GM21526 (cell line): ENCODE measurements at regions not wholly inside any gene's neighbourhood (a gene's known extent, or its start where the extent isn't known, plus 50 kb on each side); places are given as distances from the start of the nearest gene placed in this dataset.
"Not testable (repeated sequence)": the region's sequence is repeated elsewhere in the genome, so short reads cannot be mapped to it uniquely, and the experiment has no call there.

Source experiments
- ATAC-seq: cut with Tn5 transposase; IDR thresholded peaks from one replicate; pipeline ENCODE4 v1.9.1; 2021; ENCODE audit warnings: moderate library complexity; ENCODE audit not compliant: unreplicated experiment, low FRiP score

- ATAC-seq: no peak
These were observed 151.7 kb upstream of the PROK2 start for GRCh38 chr3:71936681-71937080.

DNA sequence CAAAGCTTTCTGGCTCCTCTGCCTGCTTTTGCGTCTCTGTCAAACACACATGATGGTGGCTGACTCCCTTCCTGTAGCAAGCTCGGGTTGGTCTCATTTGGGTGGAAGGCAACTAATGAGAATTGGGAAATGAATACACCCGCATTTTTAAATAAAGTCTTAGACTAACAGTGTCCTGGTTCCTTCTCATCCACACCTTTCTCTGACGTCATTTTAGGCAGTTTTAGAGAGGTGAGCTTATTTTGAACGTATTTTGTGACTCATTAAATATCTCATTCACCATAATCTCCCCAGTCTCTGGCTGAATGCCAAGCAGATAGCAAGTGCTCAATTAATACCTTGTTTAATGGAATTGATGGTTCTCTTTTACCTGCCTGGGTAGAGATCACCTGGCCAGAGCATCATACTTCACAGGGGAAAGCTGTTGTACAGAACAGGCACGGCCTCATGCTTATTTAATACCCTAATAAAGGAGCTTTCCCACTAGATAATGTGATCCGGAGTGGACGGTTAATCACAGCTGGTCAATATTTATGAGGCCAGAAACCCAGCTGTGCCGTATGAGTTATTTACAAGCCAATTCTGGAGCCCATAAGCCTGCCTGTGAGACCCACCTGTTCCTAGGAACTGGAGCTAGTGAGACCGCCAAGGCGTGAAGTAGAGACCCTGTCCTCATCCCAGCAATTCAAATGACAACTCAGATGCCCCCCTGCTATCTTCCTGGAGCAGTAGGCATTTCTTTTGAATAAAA is 149.7 kb upstream of the PROK2 start:
- ATAC-seq: no peak

GRCh38 chr3:71931922-71932321 is 147.0 kb upstream of the PROK2 start:
- no peak for ATAC-seq

DNA sequence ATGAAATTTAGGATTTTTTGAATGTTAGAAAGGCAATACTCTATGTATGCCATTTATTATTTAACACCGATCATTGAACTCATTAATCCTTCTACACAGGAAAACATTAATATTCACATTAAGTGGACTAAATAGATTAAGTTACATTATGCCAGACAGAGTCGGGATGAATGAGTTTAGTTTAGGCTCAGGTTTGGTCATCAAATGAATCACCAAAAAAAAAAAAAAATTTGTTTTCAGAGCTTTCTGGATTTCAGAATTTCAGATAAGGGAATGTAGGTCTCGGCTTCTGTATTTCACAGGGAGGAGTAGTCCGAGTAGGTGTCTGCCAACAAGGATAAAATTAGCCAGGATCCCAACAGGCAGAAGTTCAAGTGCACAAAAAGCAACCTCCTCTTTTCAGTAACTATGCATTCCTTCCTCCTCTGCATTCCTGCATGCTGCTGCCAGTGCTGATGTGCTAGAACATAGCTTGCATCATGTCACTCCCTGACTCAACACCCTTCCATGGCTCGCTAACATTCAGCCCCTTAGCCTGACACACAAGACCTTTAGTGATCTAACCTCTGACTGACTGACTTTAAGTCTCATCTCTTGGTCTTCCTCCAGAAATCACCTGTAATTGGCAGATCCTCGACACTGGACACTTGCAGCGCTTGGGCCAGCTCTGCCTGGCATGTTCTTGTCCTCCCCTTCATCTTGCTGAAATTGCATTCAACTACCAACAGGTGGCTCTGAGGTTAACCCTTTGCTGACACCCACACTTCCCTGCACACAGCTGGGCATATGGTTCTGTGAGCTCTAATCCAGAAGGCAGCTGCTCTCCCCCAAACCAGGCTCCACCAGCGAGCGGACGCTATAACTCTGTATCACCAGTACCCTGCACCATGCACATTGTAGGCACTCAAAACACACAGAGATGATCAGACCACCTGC is 145.4 kb upstream of the PROK2 start:
- no peak for ATAC-seq

GRCh38 chr3:71928212-71928611 is 143.3 kb upstream of the PROK2 start:
- no peak for ATAC-seq

DNA sequence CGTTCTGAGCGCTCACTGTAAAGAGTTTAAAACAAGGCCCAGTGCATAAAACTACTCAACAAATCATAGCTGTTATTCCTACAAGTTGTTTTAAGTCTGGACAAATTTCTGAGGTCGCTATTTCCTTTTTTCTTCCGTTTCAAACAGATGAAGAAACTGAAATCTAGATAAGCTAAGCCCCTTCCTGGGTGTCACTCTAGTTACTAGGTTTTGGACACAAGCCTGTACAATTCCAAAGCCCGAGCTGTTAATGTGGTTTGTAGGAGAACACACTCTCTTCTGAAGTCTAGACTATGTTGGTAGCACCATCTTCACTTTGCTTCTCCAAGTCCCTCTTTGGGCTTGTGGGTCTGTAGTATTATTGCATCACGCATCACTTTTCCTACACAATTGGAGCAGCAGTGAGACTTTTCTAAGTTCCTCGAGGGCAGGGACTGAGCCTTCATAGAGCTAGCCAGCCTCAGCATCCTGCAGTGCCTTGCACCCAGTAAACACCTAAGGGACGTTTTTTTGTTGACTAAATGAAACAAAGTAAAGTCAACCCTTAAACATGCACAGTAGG is 142.6 kb upstream of the PROK2 start:
- no peak for ATAC-seq

DNA sequence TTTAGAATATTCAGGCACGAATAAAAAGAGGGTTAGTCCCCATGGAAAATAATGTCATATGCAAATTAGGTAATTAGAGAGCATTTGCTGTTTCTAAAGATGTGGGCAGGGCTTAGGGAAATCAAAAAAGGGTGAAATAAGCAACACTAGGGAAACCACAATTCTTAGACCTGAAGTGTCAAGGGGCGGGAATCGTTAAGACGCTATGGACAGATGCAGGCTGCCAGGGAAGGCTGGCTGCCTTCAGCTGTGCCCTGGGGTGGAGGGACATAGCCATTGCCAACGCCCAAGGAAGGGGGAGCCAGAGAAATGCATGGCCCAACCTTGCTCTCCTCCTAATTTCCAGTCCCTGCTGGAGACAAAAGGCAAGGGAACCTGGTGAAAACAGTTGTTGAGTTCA is 141.7 kb upstream of the PROK2 start:
- ATAC-seq: no peak

DNA sequence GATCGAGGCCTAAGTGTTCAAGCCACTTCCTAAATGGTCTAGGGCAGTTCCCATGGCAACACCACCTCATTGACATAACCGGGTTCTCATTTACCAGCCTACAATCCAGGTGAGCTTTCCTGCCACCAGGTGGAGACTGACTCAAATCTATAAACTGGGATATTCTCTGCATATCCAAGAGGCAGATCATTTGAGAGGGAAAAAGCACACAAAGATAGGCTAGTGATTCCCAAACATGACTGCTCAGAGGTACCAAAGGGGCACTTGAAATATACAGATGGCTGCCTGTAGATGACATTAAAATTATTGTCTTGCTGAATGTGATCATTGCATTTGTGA is 141.3 kb upstream of the PROK2 start:
- no peak for ATAC-seq

DNA sequence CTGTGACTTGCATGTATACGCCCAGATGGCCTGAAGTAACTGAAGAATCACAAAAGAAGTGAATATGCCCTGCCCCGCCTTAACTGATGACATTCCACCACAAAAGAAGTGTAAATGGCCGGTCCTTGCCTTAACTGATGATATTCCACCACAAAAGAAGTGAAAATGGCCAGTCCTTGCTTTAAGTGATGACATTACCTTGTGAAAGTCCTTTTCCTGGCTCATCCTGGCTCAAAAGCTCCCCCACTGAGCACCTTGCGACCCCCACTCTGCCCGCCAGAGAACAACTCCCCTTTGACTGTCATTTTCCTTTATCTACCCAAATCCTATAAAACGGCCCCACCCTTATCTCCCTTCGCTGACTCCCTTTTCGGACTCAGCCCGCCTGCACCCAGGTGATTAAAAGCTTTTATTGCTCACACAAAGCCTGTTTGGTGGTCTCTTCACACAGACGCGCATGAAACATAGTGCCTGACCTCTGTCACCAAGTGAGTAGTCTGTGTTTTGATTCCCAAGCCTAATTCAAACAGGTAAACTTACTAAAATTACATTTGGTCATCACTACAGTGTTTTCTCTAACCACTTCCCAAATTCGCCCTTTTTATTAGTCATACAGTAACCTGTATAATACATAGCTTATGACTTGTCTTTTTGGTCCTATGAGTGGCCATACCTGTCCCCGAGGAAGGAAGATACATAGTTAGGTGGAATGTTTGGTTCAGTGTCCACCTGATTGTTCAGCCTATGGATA is 140.7 kb upstream of the PROK2 start:
- not testable (repeated sequence) for ATAC-seq

DNA sequence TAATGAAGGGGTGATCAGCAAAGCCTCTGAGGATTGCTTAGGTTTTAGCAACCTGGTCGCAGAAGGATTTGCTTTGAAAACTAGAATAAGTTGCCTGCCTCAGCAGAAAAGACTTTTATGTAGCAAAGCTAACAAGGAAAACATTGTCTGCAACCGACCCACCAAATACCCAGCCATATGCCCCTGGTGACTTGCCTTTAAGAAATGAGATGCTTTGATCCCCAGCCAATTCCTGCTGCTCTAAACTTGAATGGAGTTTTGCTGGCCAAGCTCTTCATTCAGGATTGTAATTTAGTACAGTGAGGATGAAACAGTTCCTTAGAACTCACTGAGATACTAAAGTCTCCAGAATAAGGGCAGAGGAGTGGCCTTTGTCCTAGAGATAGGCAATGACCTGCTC is 139.8 kb upstream of the PROK2 start:
- no peak for ATAC-seq

GRCh38 chr3:71921036-71921435 is 136.1 kb upstream of the PROK2 start:
- no peak for ATAC-seq

DNA sequence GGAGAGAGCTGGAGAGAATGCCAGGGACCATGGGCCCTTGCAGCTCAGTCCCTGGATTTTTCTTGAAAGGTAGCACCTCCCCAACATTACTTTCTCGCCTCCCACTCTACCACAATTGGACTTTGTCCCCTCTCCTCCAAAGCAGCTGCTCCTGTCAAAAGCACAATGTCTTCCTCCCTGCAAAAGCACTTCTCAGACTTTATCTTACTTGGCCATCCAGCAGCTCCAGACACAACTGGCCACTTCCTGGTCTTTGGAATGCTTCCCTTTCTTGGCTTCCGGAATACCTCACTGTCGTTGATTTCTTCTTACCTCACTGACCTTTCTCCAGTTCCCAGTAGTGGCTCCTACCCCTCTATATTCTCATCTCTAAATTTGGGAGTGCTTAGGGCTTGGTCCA is 134.6 kb upstream of the PROK2 start:
- no peak for ATAC-seq

- ATAC-seq: no peak
These were observed 132.6 kb upstream of the PROK2 start for GRCh38 chr3:71917545-71917944.

DNA sequence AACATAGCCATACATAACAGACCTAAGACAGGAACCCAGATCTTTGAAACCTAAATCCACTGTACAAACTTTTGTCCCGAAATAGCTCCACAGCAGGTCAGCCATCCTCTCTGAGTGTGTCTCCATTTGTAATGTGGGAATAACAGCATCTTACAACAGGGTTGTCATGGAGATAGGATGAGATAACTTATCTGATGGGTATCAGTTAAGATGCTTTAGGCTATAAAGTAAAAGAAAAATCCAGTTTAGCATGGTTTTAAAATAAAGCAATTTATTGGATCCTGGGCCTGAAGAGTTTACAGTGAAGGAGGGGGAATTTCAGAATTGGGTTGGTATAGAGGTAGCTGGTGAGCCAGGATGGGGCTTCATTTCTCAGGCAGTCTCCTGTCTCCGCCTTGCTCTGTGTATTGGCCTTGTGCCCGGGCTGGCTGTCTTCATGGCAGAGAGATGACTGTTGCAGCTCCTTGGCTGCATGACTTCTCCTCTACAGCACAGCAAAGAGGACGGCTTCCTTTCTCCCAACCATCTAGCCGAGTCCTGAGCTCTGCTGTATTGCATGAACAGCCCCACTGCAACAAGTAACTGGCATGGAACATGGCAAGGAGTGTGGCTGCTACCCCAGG is 131.9 kb upstream of the PROK2 start:
- ATAC-seq: no peak

- no peak for ATAC-seq
These were observed 128.0 kb upstream of the PROK2 start for GRCh38 chr3:71912839-71913495.

DNA sequence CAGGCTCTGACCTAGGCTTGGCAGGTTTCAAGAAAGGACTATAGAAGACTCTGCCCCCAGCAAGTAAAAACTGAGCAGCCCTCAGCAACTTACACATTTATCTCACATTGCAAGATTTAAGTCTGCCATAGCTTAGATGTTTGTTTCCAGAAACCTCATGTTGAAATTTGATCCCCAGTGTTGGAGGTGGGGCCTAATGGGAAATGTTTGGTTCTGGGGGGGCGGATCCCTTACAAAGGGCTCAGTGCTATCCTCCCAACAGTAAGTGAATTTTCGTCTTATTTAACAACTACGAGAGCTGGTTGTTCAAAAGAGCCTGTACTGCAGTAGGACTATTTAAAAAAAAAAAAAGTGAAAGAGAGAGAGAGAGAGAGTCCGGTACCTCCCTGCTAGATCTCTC is 125.2 kb upstream of the PROK2 start:
- ATAC-seq: no peak

DNA sequence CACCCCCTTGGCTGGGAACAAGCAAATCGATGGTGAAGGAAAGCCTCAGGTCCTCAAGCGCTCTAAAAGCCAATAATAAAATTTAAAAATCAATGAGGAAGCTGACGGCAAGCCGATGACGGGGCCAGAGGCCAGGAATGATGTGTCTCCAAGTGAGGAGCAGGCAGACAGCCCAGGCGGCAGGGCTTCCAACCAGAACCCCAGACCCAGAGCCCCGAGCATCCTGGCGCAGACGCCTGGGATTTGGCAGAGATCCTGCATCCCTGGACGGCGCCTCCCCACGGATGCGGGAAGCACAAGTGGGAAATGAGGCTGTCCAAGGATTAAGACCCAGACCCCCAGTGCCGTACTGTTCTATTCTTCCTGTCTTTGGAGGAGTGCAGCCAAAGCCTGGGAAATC is 123.0 kb upstream of the PROK2 start:
- ATAC-seq: no peak

DNA sequence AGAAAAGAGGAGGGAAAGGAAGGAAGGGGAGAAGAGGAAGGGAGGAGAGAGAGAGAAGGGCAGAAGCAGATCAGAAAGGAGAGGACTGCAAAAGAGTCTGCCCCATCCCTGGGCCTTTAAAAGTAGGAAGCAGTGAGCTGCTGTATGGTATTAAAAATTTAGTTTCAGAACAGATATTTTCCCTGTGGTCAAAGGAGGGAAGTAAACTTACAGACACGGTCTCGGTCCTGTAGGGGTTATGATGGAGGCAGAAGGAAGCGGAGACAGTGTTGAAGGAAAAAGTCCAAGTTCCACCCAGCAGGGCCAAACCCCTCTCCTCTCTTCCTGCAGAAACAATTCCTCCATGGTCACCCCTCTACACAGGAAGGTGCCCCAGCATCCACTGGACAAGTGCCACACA is 122.0 kb upstream of the PROK2 start:
- ATAC-seq: no peak

DNA sequence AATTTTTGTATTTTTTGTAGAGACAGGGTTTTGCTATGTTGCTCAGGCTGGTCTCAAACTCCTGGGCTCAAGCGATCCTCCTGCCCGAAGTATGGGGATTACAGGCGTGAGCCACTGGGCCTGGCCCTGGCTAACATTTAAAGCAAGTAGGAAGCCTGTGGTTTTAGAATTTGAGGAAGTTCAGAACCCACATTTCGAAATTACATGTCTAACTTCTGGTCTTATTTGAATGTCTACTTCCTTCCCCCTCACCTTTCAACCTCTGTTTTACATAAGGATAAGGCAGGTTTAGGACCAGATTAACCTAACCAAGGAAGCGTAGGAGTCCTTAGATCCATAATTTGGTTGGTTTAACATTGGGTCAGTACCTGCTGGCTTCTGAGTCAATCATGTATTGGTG is 120.5 kb upstream of the PROK2 start:
- ATAC-seq: peak; percentile 71

DNA sequence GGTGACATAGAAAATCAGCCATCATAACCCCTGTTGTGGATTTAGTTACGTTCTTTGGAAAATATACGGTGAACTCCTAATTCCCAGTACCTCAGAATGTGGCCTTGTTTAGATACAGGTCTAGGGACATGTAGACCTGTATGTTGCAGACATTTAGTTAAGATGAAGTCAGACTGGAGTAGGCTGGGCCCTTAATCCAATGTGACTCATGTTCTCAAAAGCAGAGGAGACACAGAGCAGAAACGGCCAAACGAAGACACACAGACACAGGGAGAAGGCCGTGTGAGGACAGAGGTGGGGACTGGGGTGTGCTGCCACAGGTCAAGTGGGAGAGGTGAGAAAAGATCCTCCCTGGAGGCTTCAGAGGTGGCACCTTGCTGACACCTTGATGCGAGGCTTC is 119.0 kb upstream of the PROK2 start:
- ATAC-seq: no peak
